ENCODE measurements at regions not wholly inside any gene's neighbourhood (a gene's known extent, or its start where the extent isn't known, plus 50 kb on each side); places are given as distances from the start of the nearest gene placed in this dataset.

DNA sequence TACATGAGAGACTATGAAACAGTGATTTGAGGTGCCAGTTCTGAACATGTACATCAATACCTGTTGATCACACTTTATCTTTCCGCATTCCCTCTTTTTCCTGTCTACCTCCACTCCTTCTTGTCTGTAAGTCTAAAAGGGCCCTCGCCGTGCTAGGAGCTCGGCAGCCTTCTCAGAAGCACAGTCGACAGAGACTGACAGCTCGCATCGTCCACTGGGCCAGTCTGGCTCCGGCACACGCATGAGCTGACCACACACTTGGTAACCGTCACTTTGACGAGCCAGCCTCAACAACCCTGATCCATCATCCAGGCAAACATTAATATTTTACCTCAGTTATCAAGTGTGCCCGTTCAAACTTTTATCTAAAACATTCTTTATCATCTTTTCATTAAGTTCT lies 265.3 kb downstream of the TFAP2A start:
- Histone ChIP-seq H3K4ac (ENCODE audit: low read depth, low read length) (no peak overlapping the region), H2BK20ac (ENCODE audit: low read depth, low read length, poor library complexity, severe bottlenecking) (no peak overlapping the region), H3K23ac (ENCODE audit: insufficient read length, low read depth, low read length) (no peak overlapping the region), H4K5ac (ENCODE audit: insufficient read length, low read depth, low read length) (no peak overlapping the region), H3K56ac (ENCODE audit: insufficient read length, low read depth, low read length) (no peak overlapping the region), H3K18ac (ENCODE audit: insufficient read length, low read depth, low read length) (no peak overlapping the region), H2BK5ac (ENCODE audit: insufficient read length, low read length) (no peak overlapping the region), H4K91ac (ENCODE audit: insufficient read length, low read depth, low read length) (no peak overlapping the region), H4K8ac (replicated peaks; ENCODE audit: insufficient read length, low read depth, low read length) (no peak overlapping the region), H3K23me2 (ENCODE audit: insufficient read length, low read depth, low read length, poor library complexity, severe bottlenecking) (no peaks in the 10 kb centered on the region), H3K9ac (ENCODE audit: extremely low read depth, insufficient read length, low read length) (no peak overlapping the region), H3K4me2 (ENCODE audit: insufficient read depth, insufficient read length, low read length) (no peak overlapping the region), H3K79me2 (ENCODE audit: insufficient read depth, low read length) (no peaks in the 10 kb centered on the region), H3K27me3 (ENCODE audit: insufficient read depth, low read length) (no peaks in the 10 kb centered on the region), H3K4me1 (ENCODE audit: insufficient read depth, low read length) (no peaks in the 10 kb centered on the region), H2AFZ (ENCODE audit: low read length) (no peak overlapping the region), H2BK15ac (ENCODE audit: low read depth, low read length) (no peak overlapping the region), H4K20me1 (ENCODE audit: control insufficient read depth, insufficient read depth, insufficient read length) (no peaks in the 10 kb centered on the region), H2BK120ac (ENCODE audit: low read depth, low read length, poor library complexity, severe bottlenecking) (no peak overlapping the region), H3T11ph (ENCODE audit: low read length) (no peak overlapping the region), H2AK5ac (ENCODE audit: insufficient read length, low read length) (no peak overlapping the region), H2BK12ac (ENCODE audit: insufficient read length, low read depth, low read length) (no peak overlapping the region), H3K27ac (ENCODE audit: insufficient read length, low read depth, low read length) (no peak overlapping the region), H3K14ac (ENCODE audit: insufficient read depth, low read length) (no peak overlapping the region), H3K79me1 (ENCODE audit: insufficient read depth, low read depth, low read length, poor library complexity, severe bottlenecking) (no peaks in the 10 kb centered on the region), H3K9me3 (ENCODE audit: control insufficient read depth, low read depth, low read length) (no peaks in the 10 kb centered on the region)
- peaks cover 5% of the 10 kb centered on the region; the same call in 1 of the 2 replicates for H3K27me3 Mint-ChIP-seq (ENCODE audit: low read depth)
- WGBS (ENCODE audit: extremely low coverage, insufficient read length, low lambda C conversion rate) = no CpG with 5 or more reads among the region's 12 CpGs
- H3K27ac Mint-ChIP-seq = no peak overlapping the region
- DNase-seq = no peak
- H3K9me3 Mint-ChIP-seq = no peaks in the 10 kb centered on the region
- TF ChIP-seq CTCF (conservative IDR thresholded peaks at IDR 0.05) = no peak
- no peak overlapping the region for H3K4me3 Mint-ChIP-seq
- H3K4me1 Mint-ChIP-seq = peaks cover 13 to 16% of the 10 kb centered on the region in 2 experiments
- no peaks in the 10 kb centered on the region for H3K36me3 Mint-ChIP-seq (ENCODE audit: insufficient read depth in 1 of 3, low read depth in 3 of 3)

Data from H9 (cell line).